IMR-90 (cell line): ENCODE measurements at regions not wholly inside any gene's neighbourhood (a gene's known extent, or its start where the extent isn't known, plus 50 kb on each side); places are given as distances from the start of the nearest gene placed in this dataset.

Experiments
- ATAC-seq: fragments of 200-7000 bp; cut with Tn5 transposase; 2 replicates; pipeline ENCODE4 v1.9.1; 2020; ENCODE audit warnings: low read depth, mild to moderate bottlenecking, moderate library complexity
- BruUV-seq: library from RNA; stranded (reverse); fragments of 400-500 nt; replicated peaks from 2 replicates; lab custom pipeline; 2021; lab: Mats Ljungman, UMichigan
- CTCF ChIA-PET: fragments of 300-600 bp; formaldehyde crosslinking; extraction: SDS; loops from one replicate; lab custom pipeline; 2021; ENCODE audit warnings: antibody characterized with exemption; lab: Yijun Ruan, JAX
- POLR2A ChIA-PET: fragments of 300-600 bp; sonication (Branson Sonifier 250); formaldehyde crosslinking; loops from one replicate; lab custom pipeline; 2022; ENCODE audit warnings: antibody characterized with exemption; ENCODE audit not compliant: unreplicated experiment; lab: Charles Lee
- DNase-seq: peaks from one replicate; pipeline ENCODE4 v3.0.0; 2013
- H2AFZ ChIP-seq: replicated peaks from 2 replicates; pipeline ENCODE3; 2013; ENCODE audit warnings: low read length, mild to moderate bottlenecking; ENCODE audit not compliant: poor library complexity
- H2AK5ac ChIP-seq: 2 replicates; pipeline ENCODE4 v1.6.1; 2013; ENCODE audit warnings: low read depth, low read length, inconsistent platforms
- H2AK9ac ChIP-seq: replicated peaks from 2 replicates; pipeline ENCODE3; 2013; ENCODE audit warnings: mild to moderate bottlenecking, low read depth, low read length, moderate library complexity; ENCODE audit not compliant: poor library complexity
- H2BK120ac ChIP-seq: 2 replicates; pipeline ENCODE4 v1.6.1; 2013; ENCODE audit warnings: low read depth, low read length, inconsistent platforms
- H2BK15ac ChIP-seq: 3 replicates; pipeline ENCODE4 v1.6.1; 2013; ENCODE audit warnings: low read depth, low read length, inconsistent platforms
- H2BK20ac ChIP-seq: 2 replicates; pipeline ENCODE4 v1.6.1; 2013; ENCODE audit warnings: low read depth, mild to moderate bottlenecking, inconsistent platforms, low read length, moderate library complexity
- H2BK5ac ChIP-seq: 2 replicates; pipeline ENCODE4 v1.6.1; 2013; ENCODE audit warnings: mild to moderate bottlenecking, low read depth, low read length, inconsistent platforms; ENCODE audit not compliant: poor library complexity, severe bottlenecking
- H3K14ac ChIP-seq: replicated peaks from 2 replicates; pipeline ENCODE4 v1.6.1; 2013; ENCODE audit warnings: low read depth, low read length, inconsistent platforms
- H3K18ac ChIP-seq: 2 replicates; pipeline ENCODE4 v1.6.1; 2013; ENCODE audit warnings: low read depth, low read length, control low read depth
- H3K23ac ChIP-seq: 2 replicates; pipeline ENCODE4 v1.6.1; 2013; ENCODE audit warnings: low read depth, low read length, inconsistent platforms
- H3K27ac ChIP-seq: 2 replicates; pipeline ENCODE4 v1.5.1; 2013; ENCODE audit warnings: mild to moderate bottlenecking, control low read depth, low read length; ENCODE audit not compliant: insufficient read depth
- H3K27me3 ChIP-seq: 2 replicates; pipeline ENCODE4 v1.6.1; 2013; ENCODE audit warnings: low read length; ENCODE audit not compliant: control insufficient read depth, insufficient read depth
- H3K36me3 ChIP-seq: 2 replicates; pipeline ENCODE4 v1.6.1; 2013; ENCODE audit warnings: low read length, mixed read lengths; ENCODE audit not compliant: control insufficient read depth, insufficient read depth
- H3K4ac ChIP-seq: 2 replicates; pipeline ENCODE4 v1.6.1; 2013; ENCODE audit warnings: low read depth, low read length, inconsistent platforms
- H3K4me1 ChIP-seq: 2 replicates; pipeline ENCODE4 v1.6.1; 2013; ENCODE audit warnings: low read length, mixed read lengths; ENCODE audit not compliant: control insufficient read depth, insufficient read depth
- H3K4me2 ChIP-seq: 2 replicates; pipeline ENCODE4 v1.6.1; 2013; ENCODE audit warnings: low read depth, mild to moderate bottlenecking, control low read depth, low read length, moderate library complexity
- H3K4me3 ChIP-seq: 2 replicates; pipeline ENCODE4 v1.5.1; 2013; ENCODE audit warnings: low read depth, mild to moderate bottlenecking, control low read depth, low read length, moderate library complexity; ENCODE audit not compliant: insufficient read depth
- H3K56ac ChIP-seq: 2 replicates; pipeline ENCODE4 v1.6.1; 2013; ENCODE audit warnings: low read length, inconsistent platforms; ENCODE audit not compliant: insufficient read depth; ENCODE audit errors: extremely low read depth
- H3K79me1 ChIP-seq, 2 experiments: 2 replicates each; pipeline ENCODE4 v1.6.1; 2013; ENCODE audit warnings: low read length in 2 of 2, inconsistent platforms in 1 of 2, low read depth in 1 of 2
- H3K9ac ChIP-seq: 2 replicates; pipeline ENCODE4 v1.6.1; 2013; ENCODE audit warnings: low read depth, low read length, control low read depth
- H3K9me1 ChIP-seq: 2 replicates; pipeline ENCODE4 v1.6.1; 2013; ENCODE audit warnings: low read length, inconsistent platforms; ENCODE audit not compliant: insufficient read depth
- H3K9me3 ChIP-seq: 2 replicates; pipeline ENCODE4 v1.6.1; 2013; ENCODE audit warnings: low read length; ENCODE audit not compliant: control insufficient read depth, insufficient read depth
- H4K20me1 ChIP-seq: 2 replicates; pipeline ENCODE4 v1.6.1; 2013; ENCODE audit warnings: low read length, inconsistent platforms; ENCODE audit not compliant: insufficient read depth
- H4K5ac ChIP-seq: 2 replicates; pipeline ENCODE4 v1.6.1; 2013; ENCODE audit warnings: mild to moderate bottlenecking, low read depth, low read length, control low read depth
- H4K8ac ChIP-seq, 2 experiments: 2 replicates each; pipeline ENCODE4 v1.6.1; 2013; ENCODE audit warnings: low read depth in 2 of 2, low read length in 2 of 2, control low read depth in 1 of 2, inconsistent platforms in 1 of 2
- H4K91ac ChIP-seq: 2 replicates; pipeline ENCODE4 v1.6.1; 2013; ENCODE audit warnings: low read depth, low read length, inconsistent platforms; ENCODE audit not compliant: insufficient read depth
- CEBPB ChIP-seq: IDR thresholded peaks from 2 replicates; pipeline ENCODE4 v1.6.1; 2012; ENCODE audit warnings: low read depth, low read length, improper control_type of control experiment
- CTCF ChIP-seq: conservative IDR thresholded peaks from 2 replicates; pipeline ENCODE4 v1.5.1; 2012; ENCODE audit warnings: mild to moderate bottlenecking, low read depth, low read length, improper control_type of control experiment
- FOS ChIP-seq: fragments of 150-350 bp; IDR thresholded peaks from 2 replicates; pipeline ENCODE4 v1.6.1; 2016; ENCODE audit warnings: low read depth, low read length
- MAFK ChIP-seq: IDR thresholded peaks from 2 replicates; pipeline ENCODE4 v1.6.1; 2012; ENCODE audit warnings: low read depth, low read length, improper control_type of control experiment
- NFE2L2 ChIP-seq: fragments of 150-350 bp; IDR thresholded peaks from 2 replicates; pipeline ENCODE4 v1.6.1; 2016; ENCODE audit warnings: low read depth, mild to moderate bottlenecking, low read length
- RAD21 ChIP-seq: IDR thresholded peaks from 2 replicates; pipeline ENCODE4 v1.6.1; 2012; ENCODE audit warnings: low read length, improper control_type of control experiment
- SMC3 ChIP-seq: fragments of 150-350 bp; IDR thresholded peaks from 2 replicates; pipeline ENCODE4 v1.6.1; 2016; ENCODE audit warnings: low read depth, mild to moderate bottlenecking, antibody characterized with exemption, low read length, moderate library complexity
- USF2 ChIP-seq: fragments of 150-350 bp; IDR thresholded peaks from 2 replicates; pipeline ENCODE4 v1.6.1; 2017; ENCODE audit warnings: mild to moderate bottlenecking, antibody characterized with exemption, low read length, low read depth
- WGBS, 2 experiments: methylation state at CpG; one replicate each; pipeline versions ENCODE4 v1.1.5 to v1.1.7; 2013; ENCODE audit warnings: missing lambda C conversion rate in 2 of 2; ENCODE audit not compliant: insufficient read length in 1 of 2; ENCODE audit errors: extremely low coverage in 2 of 2; 5-methylcytosine and 5-hydroxymethylcytosine counted together
- dilution Hi-C: fragments of 300-500 bp; cut with HindIII; formaldehyde crosslinking; loops from one replicate; pipeline ENCODE4 v1.14.3; 2018; ENCODE audit warnings: low sequenced_read_pairs; ENCODE audit not compliant: unreplicated experiment
- in situ Hi-C: fragments of 300-500 bp; cut with MboI; formaldehyde crosslinking; loops from 3 replicates; pipeline ENCODE4 v1.14.3; 2019; ENCODE audit warnings: low sequenced_read_pairs, inconsistent platforms, mixed read lengths
- intact Hi-C: fragments of 100-400 bp; cut with micrococcal nuclease; formaldehyde crosslinking; loops from 2 replicates; pipeline ENCODE4 v1.10.0; 2022

GRCh38 chr6:145347216-145347615 is 388.1 kb downstream of the EPM2A start:
- TF ChIP-seq NFE2L2, result no peak
- TF ChIP-seq USF2, result no peak
- no peak for TF ChIP-seq RAD21
- no peak for TF ChIP-seq CEBPB
- TF ChIP-seq SMC3, result no peak
- TF ChIP-seq FOS, result no peak
- TF ChIP-seq MAFK, result no peak
- TF ChIP-seq CTCF, result no peak
- no peak overlapping the region for H3K23ac ChIP-seq
- no peak overlapping the region for H3K56ac ChIP-seq
- intact Hi-C loops, result no loop called here
- no peak overlapping the region for H2AK9ac ChIP-seq
- H2BK5ac ChIP-seq, result no peak overlapping the region
- no peaks in the 10 kb centered on the region for H3K4me1 ChIP-seq
- no peaks in the 10 kb centered on the region for H3K36me3 ChIP-seq
- H3K9me3 ChIP-seq, result no peaks in the 10 kb centered on the region
- dilution Hi-C loops, result no loop called here
- no peaks in the 10 kb centered on the region for H4K20me1 ChIP-seq
- no peak overlapping the region for H3K27ac ChIP-seq
- DNase-seq, result no peak
- no peak for ATAC-seq
- no CpG with 5 or more reads among the region's 2 CpGs for WGBS, 2 experiments
- H4K5ac ChIP-seq, result no peak overlapping the region
- BruUV-seq, result no TSS peak
- H3K18ac ChIP-seq, result no peak overlapping the region
- no peak overlapping the region for H2BK20ac ChIP-seq
- ChIA-PET POLR2A (no interaction called here), CTCF (no interaction called here)
- no peak overlapping the region for H3K14ac ChIP-seq
- no peak overlapping the region for H2AFZ ChIP-seq
- no peak overlapping the region for H3K4ac ChIP-seq
- no peak overlapping the region for H4K8ac ChIP-seq
- H3K4me3 ChIP-seq, result no peak overlapping the region
- H3K79me1 ChIP-seq, result no peaks in the 10 kb centered on the region
- H3K9me1 ChIP-seq, result no peaks in the 10 kb centered on the region
- no peak overlapping the region for H2BK120ac ChIP-seq
- no peak overlapping the region for H3K9ac ChIP-seq
- no peak overlapping the region for H4K91ac ChIP-seq
- no peak overlapping the region for H2BK15ac ChIP-seq
- no peaks in the 10 kb centered on the region; the same call in 1 of the 2 replicates for H3K27me3 ChIP-seq
- in situ Hi-C loops, result no loop called here
- no peak overlapping the region for H3K4me2 ChIP-seq
- H2AK5ac ChIP-seq, result no peak overlapping the region
